Right lobe of liver (tissue), 4 donors: ENCODE measurements at regions not wholly inside any gene's neighbourhood (a gene's known extent, or its start where the extent isn't known, plus 50 kb on each side); places are given as distances from the start of the nearest gene placed in this dataset.

ENCODE experiments used
- CTCF ChIP-seq, 4 donors: fragments of 200-600 bp in 3 of 4; fragments of 450-650 bp in 1 of 4; IDR thresholded peaks; one replicate each; pipeline versions ENCODE4 v1.5.1 to v1.8.0; 2016 to 2022; ENCODE audit warnings: antibody characterized with exemption in 4 of 4, mild to moderate bottlenecking in 2 of 4
- POLR2A ChIP-seq: fragments of 450-650 bp; IDR thresholded peaks from one replicate; pipeline ENCODE4 v1.6.1; 2017; ENCODE audit warnings: antibody characterized with exemption, mild to moderate bottlenecking
- donor health status: DM: no; HTN: no; CAD: no.
- donor health status: DM: no; HTN: no; CAD: no.
- donor health status: DM: no; HTN: yes; CAD: no.

- no peak for TF ChIP-seq POLR2A
- TF ChIP-seq CTCF (IDR thresholded peaks at IDR 0.05): no peak
Observed at GRCh38 chr13:99765869-99766268, 205.7 kb downstream of the ZIC5 start.
